GM12873 (cell line): ENCODE measurements at regions not wholly inside any gene's neighbourhood (a gene's known extent, or its start where the extent isn't known, plus 50 kb on each side); places are given as distances from the start of the nearest gene placed in this dataset.

Experiments used
- CTCF ChIP-seq: IDR thresholded peaks from 2 replicates; pipeline ENCODE4 v1.5.1; 2012; ENCODE audit warnings: low read depth, mild to moderate bottlenecking, moderate library complexity, low read length, control low read depth; ENCODE audit not compliant: insufficient read depth; ENCODE audit errors: missing control alignments

GRCh38 chr7:9201928-9202327 lies 768.5 kb downstream of the NXPH1 start:
- no peak for TF ChIP-seq CTCF

GRCh38 chr7:9204571-9204970 lies 771.2 kb downstream of the NXPH1 start:
- TF ChIP-seq CTCF = no peak

- TF ChIP-seq CTCF = no peak
These were observed 776.7 kb downstream of the NXPH1 start for GRCh38 chr7:9210114-9210513.

GRCh38 chr7:9217204-9217603 lies 783.8 kb downstream of the NXPH1 start:
- no peak for TF ChIP-seq CTCF

- no peak for TF ChIP-seq CTCF
These were observed 793.1 kb downstream of the NXPH1 start for GRCh38 chr7:9226500-9226899.

GRCh38 chr7:9231630-9232121 lies 798.3 kb downstream of the NXPH1 start:
- TF ChIP-seq CTCF = no peak

GRCh38 chr7:9240001-9240400 lies 806.6 kb downstream of the NXPH1 start:
- TF ChIP-seq CTCF = no peak

GRCh38 chr7:9241826-9242225 lies 808.4 kb downstream of the NXPH1 start:
- no peak for TF ChIP-seq CTCF
